Tibial artery (tissue), 4 donors: ENCODE measurements at regions not wholly inside any gene's neighbourhood (a gene's known extent, or its start where the extent isn't known, plus 50 kb on each side); places are given as distances from the start of the nearest gene placed in this dataset.

ENCODE experiments used
- DNase-seq, 2 donors: peaks; one replicate each; pipeline ENCODE4 v3.0.0-alpha.2; 2019
- H3K27ac ChIP-seq, 2 donors: fragments of 200-600 bp; sonication (generic) in 1 of 2; 1 replicate in 1 of 2; 2 replicates in 1 of 2; pipeline ENCODE4 v1.5.1; 2018 to 2019; ENCODE audit warnings: mild to moderate bottlenecking in 1 of 2
- H3K27me3 ChIP-seq, 2 donors: fragments of 200-600 bp; sonication (generic) in 1 of 2; one replicate each; pipeline versions ENCODE4 v1.5.1 to v1.6.0; 2016 to 2019
- H3K36me3 ChIP-seq, 3 donors: fragments of 200-600 bp; sonication (generic) in 2 of 3; one replicate each; pipeline ENCODE4 v1.5.1; 2016 to 2019; ENCODE audit warnings: mild to moderate bottlenecking in 2 of 3
- H3K4me1 ChIP-seq, 4 donors: fragments of 200-600 bp; sonication (generic) in 2 of 4; 1 replicate in 3 of 4; 2 replicates in 1 of 4; pipeline ENCODE4 v1.5.1; 2016 to 2019
- H3K4me3 ChIP-seq, 2 donors: fragments of 200-600 bp; sonication (generic) in 1 of 2; 1 replicate in 1 of 2; 2 replicates in 1 of 2; pipeline ENCODE4 v1.5.1; 2018 to 2019; ENCODE audit warnings: mild to moderate bottlenecking in 2 of 2
- H3K9me3 ChIP-seq, 3 donors: fragments of 200-600 bp; sonication (generic) in 1 of 3; one replicate each; pipeline ENCODE4 v1.5.1; 2016 to 2019
- intact Hi-C: fragments of 100-400 bp; cut with DNase I; formaldehyde crosslinking; loops from one replicate; pipeline ENCODE4 v1.15.0; 2023; ENCODE audit warnings: low total_unique reads
- TF ChIP-seq, protein P1 (sequence below), 2 experiments: fragments of 200-600 bp in 1 of 2; fragments of 450-650 bp in 1 of 2; IDR thresholded peaks; one replicate each; pipeline ENCODE4 v1.5.1; 2017 to 2019; ENCODE audit warnings: antibody characterized with exemption in 2 of 2, mild to moderate bottlenecking in 1 of 2, moderate library complexity in 1 of 2

DNA sequence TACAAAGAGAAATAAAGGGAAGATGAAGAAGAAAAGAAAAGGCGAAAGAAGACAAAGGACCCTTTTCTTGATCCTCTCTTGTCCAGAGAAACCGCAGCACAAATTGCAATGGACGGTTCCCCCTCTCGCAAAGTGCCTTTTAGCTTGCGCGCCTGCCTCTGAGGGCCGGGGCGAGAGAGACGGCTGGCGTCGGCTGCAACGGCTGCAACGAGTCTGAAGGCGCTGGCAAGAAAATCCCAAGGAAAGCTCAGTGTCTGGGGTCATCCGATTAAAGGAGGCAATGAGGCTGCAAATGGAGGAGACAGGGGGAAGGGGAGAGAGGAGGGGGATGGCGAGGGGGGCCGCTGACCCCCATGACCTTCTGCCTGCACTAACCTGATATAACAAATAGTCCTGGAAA is 671.5 kb downstream of the MED13L start:
- no peak for DNase-seq
- H3K27me3 ChIP-seq = peaks cover 0 to 44% of the 10 kb centered on the region in 2 donors
- no peaks in the 10 kb centered on the region for H3K4me1 ChIP-seq
- intact Hi-C loops = no loop called here
- H3K36me3 ChIP-seq = no peaks in the 10 kb centered on the region
- TF ChIP-seq, protein P1, sequence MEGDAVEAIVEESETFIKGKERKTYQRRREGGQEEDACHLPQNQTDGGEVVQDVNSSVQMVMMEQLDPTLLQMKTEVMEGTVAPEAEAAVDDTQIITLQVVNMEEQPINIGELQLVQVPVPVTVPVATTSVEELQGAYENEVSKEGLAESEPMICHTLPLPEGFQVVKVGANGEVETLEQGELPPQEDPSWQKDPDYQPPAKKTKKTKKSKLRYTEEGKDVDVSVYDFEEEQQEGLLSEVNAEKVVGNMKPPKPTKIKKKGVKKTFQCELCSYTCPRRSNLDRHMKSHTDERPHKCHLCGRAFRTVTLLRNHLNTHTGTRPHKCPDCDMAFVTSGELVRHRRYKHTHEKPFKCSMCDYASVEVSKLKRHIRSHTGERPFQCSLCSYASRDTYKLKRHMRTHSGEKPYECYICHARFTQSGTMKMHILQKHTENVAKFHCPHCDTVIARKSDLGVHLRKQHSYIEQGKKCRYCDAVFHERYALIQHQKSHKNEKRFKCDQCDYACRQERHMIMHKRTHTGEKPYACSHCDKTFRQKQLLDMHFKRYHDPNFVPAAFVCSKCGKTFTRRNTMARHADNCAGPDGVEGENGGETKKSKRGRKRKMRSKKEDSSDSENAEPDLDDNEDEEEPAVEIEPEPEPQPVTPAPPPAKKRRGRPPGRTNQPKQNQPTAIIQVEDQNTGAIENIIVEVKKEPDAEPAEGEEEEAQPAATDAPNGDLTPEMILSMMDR (IDR thresholded peaks at IDR 0.05) = no peak
- H3K9me3 ChIP-seq = no peaks in the 10 kb centered on the region
- no peak overlapping the region for H3K4me3 ChIP-seq
- no peak overlapping the region for H3K27ac ChIP-seq

DNA sequence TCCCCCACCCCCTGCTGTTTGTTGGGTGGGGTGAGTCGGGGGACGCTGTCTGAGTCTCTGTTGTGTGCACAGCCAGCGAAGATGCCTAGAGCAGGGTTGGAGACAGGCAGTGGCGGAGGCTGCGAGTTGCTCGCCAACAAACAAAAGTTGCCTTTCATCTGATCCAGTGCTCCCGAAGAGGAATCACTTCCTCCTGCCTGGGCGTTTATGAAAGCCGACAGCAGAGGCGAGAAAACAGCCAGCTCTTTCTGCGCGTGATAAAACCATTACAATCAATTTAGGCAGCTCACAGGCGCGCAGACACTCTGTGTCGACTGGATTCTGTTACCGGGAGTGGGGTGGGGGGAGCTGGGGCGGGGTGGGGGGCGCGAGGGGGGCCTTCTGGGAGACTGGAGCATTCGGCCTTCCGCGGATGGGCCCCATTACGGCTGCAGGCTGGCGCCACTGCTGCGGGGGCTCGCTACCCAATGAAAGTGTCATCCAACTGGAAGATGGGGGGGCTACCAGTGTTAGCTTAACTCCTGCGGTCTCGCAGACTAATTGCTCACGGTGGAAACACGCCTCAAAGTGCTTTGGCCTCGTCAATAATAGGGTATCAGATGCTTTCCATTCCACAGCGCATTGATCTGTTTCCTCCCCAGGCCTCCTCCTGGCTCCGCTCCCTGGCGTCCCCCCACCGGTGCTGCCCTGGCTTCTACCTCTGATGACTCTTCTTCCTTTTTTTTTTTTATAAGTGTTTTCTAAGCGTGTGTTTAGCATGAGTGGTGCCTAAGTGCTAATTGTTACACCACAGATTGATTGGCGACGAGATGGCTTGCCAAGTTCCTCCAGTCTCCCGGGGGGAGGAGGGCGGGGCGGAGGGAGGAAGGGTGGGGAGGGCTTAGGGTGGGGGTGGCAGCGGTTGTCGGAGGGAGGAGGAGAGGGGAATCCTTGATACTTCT is 678.4 kb downstream of the MED13L start:
- Histone ChIP-seq H3K4me1 (peaks cover 0 to 14% (median 8%) of the 10 kb centered on the region in 4 donors), H3K36me3 (no peaks in the 10 kb centered on the region), H3K27me3 (peaks cover 0 to 47% of the 10 kb centered on the region in 2 donors), H3K9me3 (no peaks in the 10 kb centered on the region), H3K4me3 (peak overlapping the region in 1 of 2 donors; percentile 24), H3K27ac (no peak overlapping the region)
- intact Hi-C loops = no loop called here
- DNase-seq = no peak
- TF ChIP-seq, protein P1 (IDR thresholded peaks at IDR 0.05) = no peak

DNA sequence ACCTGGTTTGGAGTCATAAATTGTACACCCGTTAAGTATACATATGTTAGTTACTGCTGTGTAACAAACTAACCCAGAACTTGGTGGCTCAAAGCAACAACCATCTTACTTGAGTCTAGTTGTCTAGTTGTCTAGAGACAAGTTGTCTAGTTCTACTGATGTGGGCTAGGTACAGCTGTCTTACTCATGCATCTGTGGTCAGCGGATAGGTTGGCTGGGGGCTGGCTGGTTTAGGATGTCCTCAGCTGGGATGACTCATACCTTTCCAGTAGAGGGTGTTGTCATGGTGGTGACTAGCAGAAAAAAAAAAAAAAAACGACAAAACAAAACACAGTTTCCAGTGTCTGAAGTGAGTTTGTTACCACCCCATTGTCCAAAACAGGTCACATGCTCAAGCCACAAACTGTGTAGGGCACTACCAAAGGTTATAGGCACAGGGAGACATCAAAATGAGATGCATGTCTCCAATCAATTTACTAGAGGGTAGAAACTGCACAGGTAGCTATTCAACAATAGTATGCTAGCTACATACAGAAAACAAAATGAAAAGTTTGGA is 680.3 kb downstream of the MED13L start:
- peaks cover 0 to 32% of the 10 kb centered on the region in 2 donors for H3K27me3 ChIP-seq
- no peaks in the 10 kb centered on the region for H3K9me3 ChIP-seq
- H3K36me3 ChIP-seq = no peaks in the 10 kb centered on the region
- H3K4me3 ChIP-seq = no peak overlapping the region
- intact Hi-C loops = no loop called here
- DNase-seq = no peak
- TF ChIP-seq, protein P1 (IDR thresholded peaks at IDR 0.05) = no peak
- H3K4me1 ChIP-seq = peaks cover 0 to 14% (median 8%) of the 10 kb centered on the region in 4 donors
- H3K27ac ChIP-seq = no peak overlapping the region

DNA sequence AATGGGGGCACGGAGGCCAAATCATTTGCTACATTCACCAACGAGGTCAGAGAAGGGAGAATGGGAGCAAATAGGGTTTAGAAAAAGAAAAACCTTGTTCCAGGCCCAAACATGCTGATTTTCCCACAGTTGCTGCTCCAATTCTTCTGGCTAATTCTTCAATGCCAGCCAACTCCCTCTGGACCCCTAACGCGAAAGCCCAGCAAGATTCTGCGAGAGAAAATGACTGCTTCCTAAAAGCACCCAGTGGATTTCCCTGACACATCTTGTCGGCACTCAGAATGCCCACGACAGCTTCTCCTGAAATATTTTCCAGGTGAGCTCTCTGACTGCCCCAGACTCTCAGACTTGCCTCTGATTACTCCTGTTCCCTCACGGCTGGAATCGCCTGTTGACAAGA is 689.4 kb downstream of the MED13L start:
- Histone ChIP-seq H3K4me3 (no peak overlapping the region), H3K36me3 (no peaks in the 10 kb centered on the region), H3K4me1 (no peaks in the 10 kb centered on the region), H3K27ac (no peak overlapping the region), H3K27me3 (no peaks in the 10 kb centered on the region), H3K9me3 (no peaks in the 10 kb centered on the region)
- DNase-seq = no peak
- intact Hi-C loops = no loop called here
- TF ChIP-seq, protein P1 (IDR thresholded peaks at IDR 0.05) = no peak

DNA sequence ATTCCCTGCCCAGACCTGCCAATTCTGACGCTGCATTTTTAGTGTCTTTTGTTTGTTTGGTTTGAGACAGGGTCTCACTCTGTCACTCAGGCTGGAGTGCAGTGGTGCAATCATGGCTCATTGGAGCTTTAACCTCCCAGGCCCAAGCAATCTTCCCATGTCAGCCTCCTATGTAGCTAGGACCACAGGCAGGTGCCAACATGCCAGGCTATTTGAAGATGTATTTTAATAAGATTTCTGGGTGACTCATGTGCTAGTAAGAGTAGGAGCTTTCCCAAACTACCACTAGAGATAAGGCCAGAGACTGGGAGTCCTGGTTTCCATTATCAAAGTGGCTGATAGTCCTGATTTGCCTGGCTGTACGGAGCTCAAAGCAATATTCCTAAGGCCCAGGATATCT is 693.3 kb downstream of the MED13L start:
- Histone ChIP-seq H3K27ac (no peak overlapping the region), H3K27me3 (peaks cover 0 to 3% of the 10 kb centered on the region in 2 donors), H3K36me3 (no peaks in the 10 kb centered on the region), H3K4me1 (no peaks in the 10 kb centered on the region), H3K4me3 (no peak overlapping the region), H3K9me3 (no peaks in the 10 kb centered on the region)
- intact Hi-C loops = no loop called here
- TF ChIP-seq, protein P1 (IDR thresholded peaks at IDR 0.05) = no peak
- no peak for DNase-seq
